GM21528 (cell line): ENCODE measurements at regions not wholly inside any gene's neighbourhood (a gene's known extent, or its start where the extent isn't known, plus 50 kb on each side); places are given as distances from the start of the nearest gene placed in this dataset.

Experiments
- ATAC-seq: cut with Tn5 transposase; IDR thresholded peaks from one replicate; pipeline ENCODE4 v1.9.1; 2021; ENCODE audit warnings: mild to moderate bottlenecking, moderate library complexity; ENCODE audit not compliant: unreplicated experiment, low FRiP score

DNA sequence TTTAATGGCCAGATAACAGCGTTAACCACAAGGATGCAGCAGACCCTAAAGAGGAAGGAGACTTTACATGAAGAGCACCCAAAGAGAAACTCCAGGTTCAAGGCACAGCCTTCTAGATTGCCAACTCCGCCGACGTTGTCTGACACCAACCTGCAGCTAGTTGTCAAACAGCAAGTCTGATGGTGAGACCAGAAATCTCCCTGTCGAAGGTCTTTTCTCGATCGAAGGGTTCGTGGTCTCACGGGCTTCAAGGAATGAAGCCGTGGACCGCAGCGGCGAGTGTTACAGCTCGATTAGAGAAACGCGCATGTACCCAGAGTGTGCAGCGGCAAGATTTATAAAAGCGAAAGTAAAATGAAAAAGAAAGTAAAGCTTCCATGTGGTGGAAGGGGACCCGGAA is 656.3 kb downstream of the XIRP2 start:
- ATAC-seq = no peak

DNA sequence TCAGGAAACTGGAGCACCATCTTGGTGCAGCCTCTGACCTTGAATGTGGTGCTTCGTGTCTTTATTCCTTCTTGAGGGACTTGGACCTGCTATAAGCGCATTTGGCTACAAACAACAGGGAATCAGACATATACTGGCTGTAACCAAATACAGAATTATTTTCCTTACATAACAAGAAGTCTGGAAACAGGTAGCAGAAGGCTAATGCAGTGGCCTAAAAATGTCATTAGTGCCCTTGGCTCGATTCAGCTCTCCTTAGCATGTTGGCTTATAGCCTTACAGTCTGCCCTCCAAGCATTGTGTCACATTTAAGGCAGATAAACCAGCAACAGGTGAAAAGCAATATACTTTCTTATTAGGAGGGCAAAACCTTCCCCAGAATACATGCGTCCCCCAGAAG is 655.4 kb downstream of the XIRP2 start:
- ATAC-seq = no peak

DNA sequence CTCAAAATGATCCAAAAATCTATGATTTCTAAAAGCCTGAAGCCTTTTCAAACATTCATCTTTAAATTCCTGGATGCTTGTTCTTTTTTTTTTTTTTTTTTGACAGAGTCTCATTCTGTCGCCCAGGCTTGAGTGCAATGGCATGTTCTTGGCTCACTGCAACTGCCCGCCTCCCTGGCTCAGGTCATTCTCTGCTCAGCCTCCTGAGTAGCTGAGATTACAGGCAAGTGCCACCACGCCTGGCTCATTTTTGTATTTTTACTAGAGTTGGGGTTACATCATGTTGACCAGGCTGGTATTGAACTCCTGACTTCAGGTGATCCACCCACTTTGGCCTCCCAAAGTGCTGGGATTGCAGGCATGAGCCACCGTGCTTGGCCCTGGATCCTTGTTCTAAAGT is 649.5 kb downstream of the XIRP2 start:
- no peak for ATAC-seq

DNA sequence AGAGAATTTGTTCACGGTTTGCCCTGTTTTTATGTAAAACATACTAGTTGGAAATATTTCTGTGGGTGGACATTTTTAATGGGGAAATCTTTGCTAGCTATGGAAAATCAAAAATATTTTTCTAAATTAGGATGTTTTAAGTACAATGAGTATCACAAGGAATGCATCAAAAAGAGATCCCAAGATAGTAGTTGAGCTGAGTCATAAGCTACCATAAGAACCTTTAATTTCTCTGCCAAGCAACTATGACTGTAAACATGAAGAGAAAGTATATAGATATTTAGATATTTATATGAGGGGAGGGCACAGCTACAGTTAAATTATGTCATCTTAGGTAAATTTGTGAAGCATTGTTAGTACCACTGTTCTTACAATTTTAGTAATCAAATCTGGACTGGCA is 646.2 kb downstream of the XIRP2 start:
- no peak for ATAC-seq

DNA sequence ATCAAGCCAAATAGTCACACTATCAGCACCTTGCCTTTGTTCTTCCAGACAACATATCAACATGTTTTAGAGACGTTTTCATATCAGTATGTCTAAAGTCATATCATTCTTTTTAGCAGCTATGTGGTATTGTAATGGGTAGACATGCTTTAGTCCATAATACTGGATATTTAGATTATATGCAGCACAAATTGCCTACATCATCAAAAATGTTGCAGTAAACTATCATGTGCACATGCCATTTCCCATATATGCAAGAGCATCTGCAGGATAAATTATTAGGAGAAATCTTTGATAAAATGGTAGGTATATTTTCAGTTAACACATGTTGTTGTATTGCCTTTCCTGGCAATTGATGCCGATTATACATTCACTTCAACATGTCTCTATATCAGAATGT is 636.5 kb downstream of the XIRP2 start:
- ATAC-seq = no peak

DNA sequence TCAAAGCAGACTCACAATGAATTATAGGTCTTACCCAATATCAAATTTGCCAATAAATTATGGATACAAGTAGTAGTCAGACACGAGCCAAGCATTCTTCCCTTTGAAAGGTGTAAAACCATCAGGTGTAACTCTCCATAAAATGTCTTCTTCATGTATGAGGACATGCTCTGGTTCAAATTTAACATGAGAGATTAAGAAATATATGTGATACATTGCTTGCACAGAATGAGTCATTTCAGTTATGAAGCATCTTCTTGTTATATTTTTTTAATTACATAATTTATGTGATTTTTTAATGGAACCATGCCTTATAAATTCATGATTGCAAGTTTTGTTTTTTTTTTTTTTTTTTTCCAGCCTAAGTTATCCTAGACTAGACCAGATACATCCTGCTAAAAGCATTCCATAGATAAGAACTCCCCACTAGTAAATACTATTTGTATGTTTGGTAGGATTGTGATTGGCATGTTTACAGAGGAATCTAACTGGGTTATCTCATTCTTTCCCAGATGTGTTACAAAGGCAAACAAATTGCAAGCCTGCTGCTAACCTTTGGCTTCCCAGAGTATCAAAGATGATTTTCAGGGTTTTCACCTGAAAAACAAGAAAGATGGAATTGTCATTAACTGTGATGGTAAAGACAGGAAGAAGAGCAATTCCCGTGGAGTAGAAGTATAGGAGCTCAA is 621.9 kb downstream of the XIRP2 start:
- no peak for ATAC-seq

DNA sequence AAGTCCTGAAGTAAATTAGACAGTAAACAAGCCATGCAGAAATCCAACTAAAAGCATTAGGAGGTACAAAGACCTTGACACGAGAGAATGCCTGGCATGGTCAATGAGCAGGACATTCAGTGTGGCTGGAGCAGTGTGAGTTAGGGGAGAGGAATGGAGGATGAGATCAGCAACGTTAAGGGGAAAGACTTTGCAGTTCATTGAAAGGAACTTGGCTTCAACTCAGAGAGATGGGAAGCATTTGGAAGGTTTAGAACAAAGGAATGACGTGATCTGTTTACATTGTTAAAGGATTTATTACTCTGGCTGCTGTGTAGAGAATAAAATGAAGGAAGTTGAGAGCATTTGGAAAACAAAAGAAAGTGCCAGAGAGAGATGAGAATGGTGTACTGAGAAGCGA is 621.3 kb downstream of the XIRP2 start:
- ATAC-seq = no peak

DNA sequence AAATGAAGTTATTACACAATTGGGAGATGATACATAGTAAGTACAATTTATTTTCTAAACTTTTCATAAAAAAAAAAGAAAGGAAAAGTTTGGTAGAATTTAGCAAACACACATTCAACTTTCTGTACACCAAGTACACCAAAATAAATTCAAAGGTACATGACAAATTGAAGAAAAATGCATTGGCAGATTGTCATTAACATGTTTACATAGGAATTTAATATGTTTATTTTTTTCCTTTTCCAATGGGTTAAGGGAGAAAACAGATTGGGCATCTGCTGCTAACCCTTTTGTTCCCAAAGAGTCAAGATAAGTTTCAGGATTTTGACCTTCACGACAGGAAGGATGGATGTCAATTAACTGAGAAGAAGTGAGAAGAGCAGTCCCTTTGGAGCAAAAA is 620.4 kb downstream of the XIRP2 start:
- ATAC-seq = no peak

DNA sequence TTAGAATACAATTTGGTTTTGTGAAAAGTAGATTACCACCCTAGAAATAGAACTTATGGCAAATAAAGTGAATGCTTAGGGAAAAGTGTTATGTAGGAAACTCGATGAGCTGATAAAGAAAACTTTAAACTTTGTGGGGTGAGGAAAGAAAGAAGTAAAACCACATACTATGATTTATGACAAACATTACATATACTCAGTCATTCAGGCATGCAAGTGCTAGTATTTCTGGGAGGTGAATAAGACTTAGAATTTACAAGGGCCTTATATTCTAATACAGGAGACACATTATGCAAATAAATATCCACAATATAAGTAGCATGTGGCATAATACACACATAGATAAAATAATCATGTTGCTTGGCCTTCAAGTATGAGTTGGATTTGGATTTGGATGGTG is 618.1 kb downstream of the XIRP2 start:
- ATAC-seq = no peak

DNA sequence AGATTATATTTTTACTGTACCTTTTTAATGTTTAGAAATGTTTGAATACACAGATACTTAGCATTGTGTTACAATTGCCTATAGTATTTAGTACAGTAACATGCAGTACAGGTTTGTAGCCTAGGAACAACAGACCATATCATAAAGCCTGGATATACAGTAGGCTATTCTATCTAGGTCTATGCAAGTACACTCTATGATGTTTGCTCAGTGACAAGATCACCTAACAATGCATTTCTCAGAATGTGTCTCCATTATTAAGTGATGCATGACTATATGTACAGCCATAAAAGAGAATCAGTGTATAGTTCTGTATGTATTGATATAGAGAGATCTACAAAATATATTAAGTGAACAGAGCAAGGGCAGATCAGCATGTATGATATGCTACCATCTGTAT is 616.4 kb downstream of the XIRP2 start:
- no peak for ATAC-seq

DNA sequence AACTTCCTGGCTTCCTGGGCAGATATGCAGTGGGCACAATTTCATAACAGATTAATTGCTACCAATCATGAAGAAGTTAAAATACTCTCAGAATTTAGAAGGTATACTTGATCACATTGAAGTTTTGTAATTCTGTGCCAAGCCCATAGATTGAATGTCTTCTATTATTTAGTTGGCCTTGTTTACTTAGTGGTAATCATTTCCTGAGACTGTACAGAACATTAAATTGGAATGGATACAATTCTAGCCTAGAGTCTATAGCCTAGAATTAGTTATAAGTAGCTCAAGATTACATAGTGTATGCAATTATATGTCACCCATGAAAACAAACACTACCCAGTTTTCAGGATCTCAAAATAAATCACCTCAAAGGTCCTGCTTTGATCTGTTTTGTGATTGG is 615.8 kb downstream of the XIRP2 start:
- no peak for ATAC-seq

DNA sequence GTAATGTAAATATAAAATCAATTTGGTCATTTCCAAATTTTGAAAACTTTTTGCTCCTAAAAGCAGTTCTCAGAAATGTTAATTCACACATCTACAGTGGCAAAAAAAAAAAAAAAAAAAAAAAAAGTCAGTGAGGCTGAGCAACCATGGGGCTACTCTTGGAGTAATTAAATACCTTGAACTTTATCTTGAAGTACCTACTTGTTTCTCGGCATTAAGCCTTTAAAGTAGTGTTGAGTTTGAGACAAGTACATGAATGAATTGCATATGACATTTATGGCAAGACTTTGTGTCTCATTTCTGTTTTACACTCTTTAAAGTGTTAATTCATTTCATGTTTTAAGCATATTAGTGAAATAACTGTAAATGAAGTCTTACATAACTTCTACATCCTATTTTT is 613.3 kb downstream of the XIRP2 start:
- ATAC-seq = no peak

DNA sequence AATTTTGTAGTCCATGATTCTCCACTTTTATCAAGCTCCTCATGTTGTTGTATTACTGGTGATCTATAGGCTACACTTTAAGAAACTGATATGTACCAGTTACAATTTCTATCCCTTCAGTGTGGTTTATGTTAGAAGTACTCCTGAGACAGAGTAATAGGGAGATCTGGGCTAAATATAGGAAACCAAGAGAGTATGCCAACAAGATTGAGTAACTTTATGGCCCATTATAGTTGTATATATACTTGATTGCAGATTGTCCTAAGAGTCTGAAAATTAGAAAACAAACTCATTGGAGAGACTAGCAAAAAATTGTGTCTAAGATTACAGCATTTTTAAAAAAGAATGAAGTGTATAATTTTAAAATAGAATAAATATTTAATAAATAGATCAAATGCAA is 605.6 kb downstream of the XIRP2 start:
- no peak for ATAC-seq

DNA sequence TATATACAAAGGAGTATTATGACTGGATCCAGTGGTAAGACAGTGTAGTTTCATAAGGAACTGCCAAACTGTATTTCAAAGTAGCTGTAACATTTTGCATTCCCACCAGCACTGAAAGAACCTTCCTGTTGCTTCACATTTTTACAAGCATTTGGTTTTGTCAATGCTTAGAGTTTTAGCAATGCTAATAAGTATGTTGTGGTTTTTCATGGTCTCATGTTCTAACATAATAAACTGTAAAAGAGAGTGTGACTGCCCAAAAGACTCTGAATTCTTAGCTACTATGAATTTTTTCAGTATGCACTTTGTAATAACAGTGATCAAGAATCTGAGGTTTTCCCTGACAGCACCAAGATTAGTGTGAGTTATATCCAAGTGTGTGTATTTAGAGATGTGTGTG is 604.2 kb downstream of the XIRP2 start:
- no peak for ATAC-seq

DNA sequence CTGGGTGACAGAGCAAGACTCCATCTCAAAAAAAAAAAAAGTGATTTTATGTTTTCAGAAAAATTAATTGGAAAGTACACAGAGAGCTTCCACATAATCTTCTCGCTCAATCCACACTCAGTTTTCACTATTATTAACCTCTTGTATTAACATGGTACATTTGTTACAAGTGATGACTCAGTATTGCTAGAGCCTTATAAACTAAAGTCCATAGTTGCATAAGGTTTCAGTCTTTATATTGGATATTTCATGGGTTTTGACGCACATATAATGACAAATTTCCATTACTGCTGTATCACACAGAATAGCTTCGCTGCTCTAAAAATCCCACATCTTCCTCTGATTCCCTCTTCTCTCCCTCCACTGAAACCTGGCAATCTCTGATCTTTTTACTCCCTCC is 603.5 kb downstream of the XIRP2 start:
- no peak for ATAC-seq

DNA sequence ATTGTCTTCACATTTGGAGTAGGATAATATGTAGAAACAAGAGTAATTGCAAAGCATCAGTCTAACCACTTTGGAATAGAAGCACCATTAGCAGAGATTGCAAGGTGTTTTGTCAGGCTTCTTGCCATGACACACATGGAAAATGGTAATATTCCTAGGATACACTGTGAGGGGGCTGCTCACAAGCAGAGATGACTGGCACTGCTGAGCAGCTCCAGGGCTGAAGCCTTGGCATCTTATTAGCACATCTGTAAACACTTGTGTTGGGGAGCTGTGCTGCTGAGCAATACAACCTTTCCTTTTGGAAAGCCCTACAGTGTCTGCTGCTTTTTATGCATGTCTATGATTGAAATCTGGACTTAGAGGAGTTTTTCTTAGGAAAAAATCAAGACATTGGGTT is 602.2 kb downstream of the XIRP2 start:
- ATAC-seq = no peak

DNA sequence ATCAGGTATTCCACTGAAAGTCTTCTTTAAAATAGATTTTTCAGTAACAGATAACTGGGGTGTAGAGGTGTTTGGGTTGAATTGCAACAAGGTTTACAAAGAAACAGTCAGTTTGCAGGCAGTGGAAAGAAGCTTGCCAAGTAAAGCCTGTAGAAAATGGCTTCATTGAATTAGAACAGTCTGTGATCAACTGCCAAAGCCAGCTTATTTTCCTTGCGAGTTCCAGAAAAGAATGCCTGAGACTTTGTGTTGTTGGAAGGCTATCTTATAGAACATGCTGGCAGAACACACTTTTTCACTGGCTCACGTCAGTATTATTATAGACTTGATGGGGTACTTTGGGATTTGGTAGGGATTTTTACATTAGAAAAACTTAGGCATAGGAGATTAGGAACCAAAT is 601.0 kb downstream of the XIRP2 start:
- no peak for ATAC-seq

DNA sequence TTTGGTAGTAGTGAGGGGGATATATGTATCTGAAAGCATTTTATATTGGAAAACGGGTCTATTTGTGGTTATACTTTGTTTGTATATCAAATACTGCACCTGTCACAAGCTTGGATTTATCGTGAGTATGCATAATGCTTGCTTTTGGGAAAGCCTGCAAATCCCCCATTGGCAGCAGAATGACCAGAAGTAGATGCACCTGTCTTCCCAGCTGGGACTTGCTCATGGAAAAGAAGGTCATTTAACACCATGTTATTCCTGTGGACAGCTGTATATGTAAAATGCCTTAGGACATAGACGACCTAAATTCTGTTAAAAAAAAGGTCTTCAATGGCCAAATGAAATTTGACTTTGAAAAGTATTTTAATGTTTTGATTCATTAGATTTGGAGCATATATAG is 599.4 kb downstream of the XIRP2 start:
- ATAC-seq = no peak

DNA sequence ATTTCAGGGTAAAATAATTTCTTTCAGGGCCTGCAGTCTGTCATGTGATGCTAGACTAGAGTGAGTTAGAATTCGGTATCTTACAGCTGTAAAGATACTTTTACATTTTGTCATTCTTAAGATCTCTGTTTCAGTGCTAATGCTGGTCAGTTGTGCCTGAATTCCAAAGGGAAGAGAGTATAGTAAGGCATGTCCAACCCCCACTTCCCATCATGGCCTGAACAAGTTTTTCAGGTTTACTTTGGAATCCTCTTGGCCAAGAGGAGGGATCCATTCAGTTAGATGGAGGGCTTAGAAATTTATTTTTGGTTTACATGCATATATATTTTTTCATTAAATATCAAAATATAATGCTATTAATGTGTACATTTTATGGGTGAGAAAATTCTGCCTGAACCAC is 596.6 kb downstream of the XIRP2 start:
- no peak for ATAC-seq

DNA sequence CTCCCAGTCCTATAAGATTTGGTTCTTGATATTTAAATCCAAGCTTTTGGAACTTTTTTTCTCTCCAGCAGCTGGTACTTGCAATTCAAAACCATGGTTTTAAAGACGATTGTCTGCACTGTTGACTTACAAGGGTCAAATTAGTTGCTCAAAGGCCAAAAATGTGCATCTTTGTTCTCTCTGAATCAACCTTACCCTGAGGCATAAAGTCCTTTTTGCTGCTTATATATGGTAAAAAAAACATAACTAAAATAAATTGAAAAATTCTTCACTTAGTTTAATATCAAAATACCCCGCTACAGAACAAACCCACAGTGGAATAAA is 592.7 kb downstream of the XIRP2 start:
- no peak for ATAC-seq

DNA sequence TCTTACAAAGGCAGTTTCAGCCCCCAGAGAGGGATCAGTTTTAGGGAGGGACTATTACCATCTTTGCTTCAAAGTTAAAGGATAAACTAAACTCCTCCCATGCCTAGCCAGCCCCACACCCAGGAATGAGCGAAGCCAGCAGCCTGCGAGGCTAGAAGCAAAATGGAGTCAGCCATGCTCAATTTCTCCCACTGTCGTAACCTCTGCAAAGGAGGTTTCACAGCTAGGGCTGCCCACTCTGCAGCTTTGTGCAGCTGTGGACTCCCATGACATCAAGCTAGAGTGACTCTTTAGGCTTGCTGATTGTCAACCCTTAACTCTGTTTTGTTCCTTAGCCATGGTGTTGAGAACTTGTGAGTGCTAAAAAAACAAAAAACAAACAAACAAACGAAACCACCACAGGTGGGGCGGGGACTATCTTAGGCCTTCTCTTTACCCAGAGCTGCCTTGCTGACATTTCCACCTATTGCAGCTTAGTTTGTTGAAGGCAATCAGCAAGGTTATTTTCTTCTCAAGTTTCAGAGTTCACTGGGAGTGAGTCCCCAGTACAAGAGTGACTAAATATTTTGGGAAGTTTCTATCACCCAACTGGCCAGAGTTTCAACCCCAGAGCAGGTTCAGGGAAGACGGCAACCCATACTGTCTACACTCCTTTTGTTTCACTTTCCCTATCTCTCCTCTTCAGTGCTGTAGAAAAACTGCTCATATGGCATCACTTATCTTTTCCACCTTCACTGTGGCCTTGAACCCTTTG is 592.1 kb downstream of the XIRP2 start:
- no peak for ATAC-seq

DNA sequence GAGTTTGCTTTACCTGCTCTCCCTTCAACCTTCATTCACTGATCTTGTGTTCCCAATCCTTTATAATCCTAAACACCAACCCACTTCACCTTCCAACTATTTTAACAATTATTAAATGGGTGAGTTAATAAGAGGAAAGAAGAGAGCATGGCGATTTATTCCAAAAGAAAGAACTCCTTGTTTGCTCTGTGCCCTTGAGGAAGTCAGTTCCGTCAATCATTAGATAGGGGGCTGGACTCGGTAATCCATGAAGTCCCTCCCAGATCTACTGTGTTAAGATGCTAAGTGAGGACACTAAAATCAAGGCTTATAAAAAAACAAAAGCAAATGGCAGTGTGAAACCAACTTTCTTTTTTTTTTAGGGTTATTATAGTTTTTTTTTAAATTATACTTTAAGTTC is 589.9 kb downstream of the XIRP2 start:
- no peak for ATAC-seq

DNA sequence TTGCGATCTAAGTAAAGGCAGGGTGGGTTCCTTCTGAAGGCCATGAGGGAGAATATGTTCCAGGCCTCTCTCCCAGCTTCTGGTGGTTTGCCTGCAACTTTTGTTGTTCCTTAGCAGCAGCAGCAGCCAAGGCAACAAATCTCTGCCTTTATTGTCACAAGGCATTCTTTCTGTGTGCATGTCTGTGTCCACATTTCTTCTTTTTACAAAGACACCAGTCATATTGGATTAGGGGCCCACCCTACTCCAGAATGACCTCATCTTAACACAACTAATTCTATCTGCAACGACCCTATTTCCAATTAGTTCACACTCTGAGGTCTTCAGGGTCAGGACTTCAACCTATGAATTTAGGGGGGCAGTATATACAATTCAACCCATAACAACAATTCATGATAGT is 587.5 kb downstream of the XIRP2 start:
- ATAC-seq = no peak
